GM06990 (cell line): ENCODE measurements at regions not wholly inside any gene's neighbourhood (a gene's known extent, or its start where the extent isn't known, plus 50 kb on each side); places are given as distances from the start of the nearest gene placed in this dataset.

ENCODE experiments used
- DNase-seq: peaks from one replicate; pipeline ENCODE4 v3.0.0-alpha.2; 2011; ENCODE audit not compliant: insufficient read length; ENCODE audit errors: extremely low read depth
- H3K27me3 ChIP-seq: replicated peaks from 2 replicates; pipeline ENCODE4 v1.6.0; 2011; ENCODE audit warnings: low read length; ENCODE audit not compliant: control insufficient read depth, insufficient read depth
- H3K36me3 ChIP-seq: 2 replicates; pipeline ENCODE4 v1.5.1; 2011; ENCODE audit warnings: low read length; ENCODE audit not compliant: control insufficient read depth, insufficient read depth
- H3K4me3 ChIP-seq: replicated peaks from 2 replicates; pipeline ENCODE4 v1.5.1; 2011; ENCODE audit warnings: low read depth, mild to moderate bottlenecking, control low read depth, low read length
- TF ChIP-seq, protein P1 (sequence below): IDR thresholded peaks from 2 replicates; pipeline ENCODE4 v1.5.1; 2011; ENCODE audit warnings: low read length, control low read depth, mild to moderate bottlenecking, inconsistent platforms; ENCODE audit not compliant: insufficient read depth, poor library complexity, severe bottlenecking

DNA sequence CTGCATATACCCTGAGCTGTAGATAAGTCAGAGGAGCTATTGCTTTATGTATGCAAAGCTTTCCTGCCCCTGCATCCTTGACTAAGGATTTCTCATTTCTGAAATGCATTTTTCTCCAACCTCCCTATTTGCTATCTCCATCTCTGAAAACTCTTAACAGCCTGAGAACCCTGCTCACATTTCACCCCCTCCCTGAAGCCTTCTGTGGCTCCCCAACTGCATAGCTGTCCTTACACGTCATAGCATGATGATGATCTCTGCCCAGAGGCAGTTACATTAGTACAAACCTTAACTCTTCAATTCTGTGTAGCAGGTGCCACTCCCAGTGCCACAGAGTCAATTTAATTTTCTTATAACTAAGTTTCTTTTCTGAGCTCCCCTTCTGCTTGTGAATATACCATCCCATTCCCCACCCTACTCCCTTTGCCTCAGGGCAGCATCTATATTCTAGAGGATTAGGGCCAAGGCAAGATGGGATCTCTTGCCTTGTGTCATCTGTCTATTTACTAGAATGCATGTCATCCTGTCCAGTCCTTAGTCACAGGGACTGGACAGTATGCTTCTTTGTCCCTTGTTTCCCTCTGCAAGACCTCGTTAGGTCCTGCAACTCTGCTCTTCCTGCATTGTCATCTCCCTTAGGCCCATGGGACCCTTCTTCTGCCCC is 149.7 kb upstream of the SPRY4 start:
- no peak overlapping the region for H3K4me3 ChIP-seq
- no peak for DNase-seq
- TF ChIP-seq, protein P1, sequence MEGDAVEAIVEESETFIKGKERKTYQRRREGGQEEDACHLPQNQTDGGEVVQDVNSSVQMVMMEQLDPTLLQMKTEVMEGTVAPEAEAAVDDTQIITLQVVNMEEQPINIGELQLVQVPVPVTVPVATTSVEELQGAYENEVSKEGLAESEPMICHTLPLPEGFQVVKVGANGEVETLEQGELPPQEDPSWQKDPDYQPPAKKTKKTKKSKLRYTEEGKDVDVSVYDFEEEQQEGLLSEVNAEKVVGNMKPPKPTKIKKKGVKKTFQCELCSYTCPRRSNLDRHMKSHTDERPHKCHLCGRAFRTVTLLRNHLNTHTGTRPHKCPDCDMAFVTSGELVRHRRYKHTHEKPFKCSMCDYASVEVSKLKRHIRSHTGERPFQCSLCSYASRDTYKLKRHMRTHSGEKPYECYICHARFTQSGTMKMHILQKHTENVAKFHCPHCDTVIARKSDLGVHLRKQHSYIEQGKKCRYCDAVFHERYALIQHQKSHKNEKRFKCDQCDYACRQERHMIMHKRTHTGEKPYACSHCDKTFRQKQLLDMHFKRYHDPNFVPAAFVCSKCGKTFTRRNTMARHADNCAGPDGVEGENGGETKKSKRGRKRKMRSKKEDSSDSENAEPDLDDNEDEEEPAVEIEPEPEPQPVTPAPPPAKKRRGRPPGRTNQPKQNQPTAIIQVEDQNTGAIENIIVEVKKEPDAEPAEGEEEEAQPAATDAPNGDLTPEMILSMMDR: no peak
- no peaks in the 10 kb centered on the region for H3K36me3 ChIP-seq
- H3K27me3 ChIP-seq: no peaks in the 10 kb centered on the region; the same call in 1 of the 2 replicates

DNA sequence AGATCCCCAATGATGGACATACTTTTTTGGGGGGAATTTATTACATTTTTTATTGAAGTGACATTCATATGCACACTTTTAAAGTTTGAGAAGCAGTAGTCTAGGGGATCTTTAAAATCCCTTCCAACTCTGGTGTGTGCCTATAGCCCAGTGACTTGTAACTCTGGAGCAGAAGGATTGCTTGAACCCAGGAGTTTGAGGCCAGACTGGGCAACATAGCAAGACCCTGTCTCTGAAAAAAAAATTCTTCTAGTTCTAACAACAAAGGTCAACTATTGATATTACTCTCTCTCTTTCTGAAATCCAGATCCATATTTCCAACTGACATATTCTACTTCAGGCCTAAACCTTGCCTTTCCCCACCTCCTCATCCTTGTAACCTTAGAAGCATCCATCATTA is 148.2 kb upstream of the SPRY4 start:
- TF ChIP-seq, protein P1: no peak
- Histone ChIP-seq H3K27me3 (no peaks in the 10 kb centered on the region; the same call in 1 of the 2 replicates), H3K4me3 (no peak overlapping the region), H3K36me3 (no peaks in the 10 kb centered on the region)
- DNase-seq: no peak

DNA sequence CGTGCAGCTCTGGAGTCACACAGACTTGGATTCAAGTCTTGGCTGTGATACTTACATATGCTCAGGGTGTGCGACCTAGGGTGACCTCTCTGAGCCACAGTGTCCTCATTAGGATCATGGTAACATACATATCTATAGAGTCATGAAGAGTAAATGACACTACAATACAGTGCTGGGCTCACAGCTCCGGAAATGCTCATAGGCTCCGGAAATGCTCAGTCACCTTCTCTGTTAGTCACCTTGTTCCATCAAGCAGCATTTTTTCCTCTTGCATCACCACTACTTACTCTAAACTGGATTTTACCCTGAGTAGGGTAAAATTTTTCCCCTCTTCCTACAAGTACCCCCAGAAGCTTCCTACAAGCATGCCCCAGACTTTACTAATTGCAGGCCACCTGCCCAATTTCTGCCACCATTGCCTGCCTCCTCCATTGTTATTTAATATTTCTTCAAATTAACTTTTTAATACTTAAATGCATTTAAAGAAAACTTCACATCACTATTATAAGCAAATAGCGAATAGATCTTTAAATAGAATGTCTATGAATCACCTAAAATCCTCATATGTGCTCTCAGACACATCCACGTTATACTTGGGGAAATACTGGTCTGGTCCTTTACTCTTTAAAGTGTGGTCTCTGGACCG is 147.6 kb upstream of the SPRY4 start:
- DNase-seq: no peak

DNA sequence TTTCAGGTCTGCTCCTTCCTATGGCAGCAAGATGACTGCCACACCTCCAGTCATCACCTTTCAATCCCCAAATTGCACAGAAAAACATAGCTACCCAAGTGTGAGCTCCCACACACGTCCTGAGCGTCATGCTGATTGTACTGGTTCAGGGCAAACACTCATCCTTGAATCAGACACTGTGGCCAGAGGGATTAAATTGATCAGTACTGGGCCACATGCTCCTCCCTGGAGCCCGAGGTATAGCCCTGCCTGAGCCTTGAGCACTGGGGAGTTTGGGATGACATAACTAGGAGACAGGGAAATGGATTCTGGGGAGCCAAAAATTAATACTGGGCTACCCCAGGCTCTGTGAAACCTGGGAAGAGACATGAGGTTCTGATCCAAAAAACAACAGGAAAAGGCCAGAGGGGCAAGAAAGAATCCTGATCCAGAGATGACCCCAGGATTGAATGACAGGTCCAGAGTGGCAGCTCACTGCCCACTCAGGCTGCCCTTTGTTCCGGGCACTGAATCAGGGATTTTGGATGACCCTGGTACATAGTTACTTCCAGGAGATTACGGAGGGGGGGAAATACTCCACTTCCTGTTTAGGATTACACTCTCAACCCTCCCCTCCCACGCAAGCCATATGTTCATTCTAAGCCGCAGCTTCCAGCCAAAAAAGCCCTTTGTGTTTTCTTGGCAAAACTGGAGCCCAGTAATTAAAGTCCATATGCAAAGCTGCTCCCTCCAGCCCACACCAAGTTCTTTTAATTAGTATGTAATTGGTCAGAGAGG is 141.6 kb upstream of the SPRY4 start:
- H3K27me3 ChIP-seq: peaks cover 1% of the 10 kb centered on the region
- no peak overlapping the region for H3K4me3 ChIP-seq
- TF ChIP-seq, protein P1: no peak
- no peak for DNase-seq
- H3K36me3 ChIP-seq: no peaks in the 10 kb centered on the region

More for the DNA sequence above, 147.6 kb upstream of the SPRY4 start:
- Histone ChIP-seq H3K36me3 (no peaks in the 10 kb centered on the region), H3K27me3 (no peaks in the 10 kb centered on the region; the same call in 1 of the 2 replicates), H3K4me3 (no peak overlapping the region)
- TF ChIP-seq, protein P1: no peak

DNA sequence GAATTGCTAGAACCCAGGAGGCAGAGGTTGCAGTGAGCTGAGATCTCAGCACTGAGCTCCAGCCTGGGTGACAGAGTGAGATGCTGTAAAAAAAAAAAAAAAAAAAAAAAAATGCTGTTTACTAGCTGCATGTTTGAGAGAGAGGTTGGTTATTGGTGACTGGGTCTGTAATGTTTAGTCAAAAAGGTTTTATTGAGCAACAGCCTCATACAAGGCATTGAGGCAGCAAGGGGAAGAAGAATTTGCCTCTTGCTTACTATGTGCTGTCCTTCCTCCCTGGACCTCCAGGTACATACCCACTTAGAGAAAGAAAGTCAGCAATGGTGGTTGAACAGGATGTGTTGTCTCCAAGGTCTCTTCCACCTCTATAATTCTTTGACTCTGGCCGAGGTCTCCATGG is 140.7 kb upstream of the SPRY4 start:
- no peak overlapping the region for H3K4me3 ChIP-seq
- TF ChIP-seq, protein P1: no peak
- DNase-seq: no peak
- no peaks in the 10 kb centered on the region for H3K36me3 ChIP-seq
- peaks cover 1% of the 10 kb centered on the region for H3K27me3 ChIP-seq
